Amniotic stem cell (primary cell): ENCODE measurements at regions not wholly inside any gene's neighbourhood (a gene's known extent, or its start where the extent isn't known, plus 50 kb on each side); places are given as distances from the start of the nearest gene placed in this dataset.
"Not testable (repeated sequence)": the region's sequence is repeated elsewhere in the genome, so short reads cannot be mapped to it uniquely, and the experiment has no call there.

Experiments used
- DNase-seq: peaks from one replicate; lab custom pipeline; 2025; lab: John Stamatoyannopoulos, UW

DNA sequence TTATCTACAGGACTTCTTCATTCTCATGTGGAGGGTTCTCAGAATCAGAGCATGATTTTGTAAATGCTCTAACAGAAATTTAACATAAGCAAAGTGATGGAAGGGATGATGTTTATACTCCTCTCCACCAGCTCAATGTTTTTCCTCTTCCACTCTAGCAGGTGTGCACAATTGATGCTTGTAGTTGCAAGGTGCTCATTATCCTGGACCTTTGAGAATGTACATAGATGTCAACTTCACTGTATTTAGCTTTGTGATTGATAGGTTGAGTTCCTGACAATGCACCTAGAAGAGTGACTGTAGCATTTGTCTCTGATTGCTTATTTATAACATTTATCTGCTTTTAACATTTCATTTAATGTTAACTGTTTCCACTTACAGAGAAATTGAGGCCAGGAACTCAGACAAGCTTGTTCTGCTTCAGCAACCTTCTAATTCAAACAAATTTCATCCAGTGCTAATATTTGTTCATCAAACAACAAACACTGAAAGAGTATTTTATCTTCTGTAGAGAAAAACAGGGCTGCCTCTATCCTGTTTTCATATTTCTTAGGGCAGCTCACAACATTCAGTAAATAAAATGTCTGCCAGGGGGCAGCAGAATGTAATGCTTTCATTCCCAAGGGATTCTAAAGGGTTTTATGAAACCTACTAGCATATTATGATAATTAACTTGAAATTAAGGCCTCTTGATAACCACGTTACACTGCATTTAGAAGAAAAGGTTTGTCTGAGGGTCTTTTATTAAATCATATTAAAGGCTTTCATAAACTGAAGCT, 127.9 kb upstream of the NOL4 start:
- DNase-seq: no peak

- no peak for DNase-seq
These were observed 129.6 kb upstream of the NOL4 start for GRCh38 chr18:34354351-34354750.

DNA sequence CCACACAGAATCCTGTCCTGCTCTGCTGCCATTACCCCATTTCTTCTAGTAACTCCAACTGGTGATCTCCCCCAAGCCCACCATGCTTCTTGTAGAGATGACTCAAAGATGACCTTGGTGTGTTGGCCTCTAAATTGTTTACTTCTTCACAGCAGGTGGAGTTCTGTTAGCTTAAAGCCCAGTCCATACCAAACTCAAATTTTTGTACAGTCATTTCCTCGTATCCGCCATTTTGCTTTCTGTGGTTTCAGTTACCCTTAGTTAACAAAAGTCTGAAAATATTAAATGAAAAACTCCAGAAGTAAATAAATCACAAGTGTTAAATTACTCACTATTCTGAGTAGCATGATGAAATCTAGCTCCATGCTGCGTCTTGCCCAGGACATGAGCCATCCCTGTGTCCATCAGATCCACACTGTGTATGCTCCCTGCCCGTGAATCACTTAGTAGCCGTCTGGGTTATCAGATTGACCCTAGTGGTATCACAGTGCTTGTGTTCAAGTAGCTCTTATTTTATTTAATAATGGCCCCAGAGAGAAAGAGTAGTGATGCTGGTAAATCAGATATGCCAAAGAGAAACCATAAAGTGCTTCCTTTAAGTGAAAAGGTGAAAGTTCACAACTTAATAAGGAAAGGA, 133.3 kb upstream of the NOL4 start:
- no peak for DNase-seq

- no peak for DNase-seq
These were observed 134.2 kb upstream of the NOL4 start for GRCh38 chr18:34358923-34359322.

DNA sequence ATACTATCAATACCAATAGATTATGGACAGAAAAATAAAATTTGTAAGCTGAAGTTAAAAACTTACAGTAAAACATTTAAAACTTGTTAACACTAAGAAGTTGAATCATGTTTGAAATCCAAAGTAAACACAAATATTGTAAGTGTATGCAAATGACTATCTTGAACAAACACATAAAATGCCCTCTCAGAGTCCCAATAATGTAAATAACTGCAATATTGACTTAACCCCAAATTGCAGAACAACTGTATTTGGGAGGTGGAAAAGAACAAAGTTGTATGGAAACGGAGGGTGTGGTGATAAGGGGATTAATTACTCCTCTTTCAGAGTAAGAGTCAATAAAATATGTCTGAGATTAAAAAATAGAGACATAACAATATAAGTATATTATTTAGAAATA, 140.0 kb upstream of the NOL4 start:
- no peak for DNase-seq

DNA sequence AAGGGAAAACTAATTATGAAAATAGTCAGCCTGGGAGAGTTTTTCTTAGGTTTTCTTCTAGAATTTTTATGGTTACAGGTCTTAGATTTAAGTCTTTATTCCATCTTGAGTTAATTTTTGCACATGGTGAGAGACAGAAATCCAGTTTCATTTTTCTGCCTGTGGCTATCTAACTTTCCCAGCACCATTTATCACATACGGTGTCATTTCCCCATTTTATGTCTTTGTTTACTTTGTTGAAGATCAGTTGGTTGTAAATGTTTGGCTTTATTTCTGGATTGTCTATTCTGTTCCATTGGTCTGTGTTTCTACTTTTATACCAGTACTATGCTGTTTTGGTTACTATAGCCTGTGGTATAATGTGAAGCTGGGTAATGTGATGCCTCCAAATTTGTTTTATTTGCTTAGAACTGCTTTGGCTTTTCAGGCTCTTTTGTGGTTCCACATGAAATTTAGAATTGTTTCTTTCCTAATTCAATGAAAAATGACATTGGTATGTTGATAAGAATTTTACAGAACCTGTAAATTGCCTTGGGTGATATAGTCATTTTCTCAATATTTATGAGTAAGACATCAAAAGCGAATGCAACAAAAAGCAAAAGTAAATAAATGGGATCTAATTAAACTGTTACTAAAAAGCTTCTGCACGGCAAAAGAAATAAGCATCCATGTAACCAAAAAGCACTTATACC, 146.1 kb upstream of the NOL4 start:
- DNase-seq: no peak

- DNase-seq: no peak
These were observed 155.6 kb upstream of the NOL4 start for GRCh38 chr18:34380326-34380725.

- DNase-seq: no peak
These were observed 160.6 kb upstream of the NOL4 start for GRCh38 chr18:34385311-34385710.

DNA sequence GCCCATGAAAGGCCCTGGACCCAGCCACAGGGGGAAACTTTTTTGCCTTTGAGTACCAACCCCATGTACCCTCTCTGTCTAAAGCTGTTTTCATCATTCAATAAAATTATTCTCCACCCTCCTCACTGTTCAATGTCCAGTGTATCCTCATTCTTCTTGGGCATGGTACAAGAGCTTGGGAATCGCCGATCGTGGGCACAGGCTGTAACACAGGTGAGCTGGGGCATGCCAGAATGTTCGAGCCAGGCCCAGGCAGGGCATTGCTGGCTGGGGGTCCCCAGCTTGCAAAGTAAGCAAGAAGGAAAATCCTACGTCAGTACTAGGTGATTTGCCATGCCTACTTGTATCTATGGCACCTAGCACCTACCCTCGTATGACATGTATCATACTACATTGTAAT, 162.1 kb upstream of the NOL4 start:
- no peak for DNase-seq

DNA sequence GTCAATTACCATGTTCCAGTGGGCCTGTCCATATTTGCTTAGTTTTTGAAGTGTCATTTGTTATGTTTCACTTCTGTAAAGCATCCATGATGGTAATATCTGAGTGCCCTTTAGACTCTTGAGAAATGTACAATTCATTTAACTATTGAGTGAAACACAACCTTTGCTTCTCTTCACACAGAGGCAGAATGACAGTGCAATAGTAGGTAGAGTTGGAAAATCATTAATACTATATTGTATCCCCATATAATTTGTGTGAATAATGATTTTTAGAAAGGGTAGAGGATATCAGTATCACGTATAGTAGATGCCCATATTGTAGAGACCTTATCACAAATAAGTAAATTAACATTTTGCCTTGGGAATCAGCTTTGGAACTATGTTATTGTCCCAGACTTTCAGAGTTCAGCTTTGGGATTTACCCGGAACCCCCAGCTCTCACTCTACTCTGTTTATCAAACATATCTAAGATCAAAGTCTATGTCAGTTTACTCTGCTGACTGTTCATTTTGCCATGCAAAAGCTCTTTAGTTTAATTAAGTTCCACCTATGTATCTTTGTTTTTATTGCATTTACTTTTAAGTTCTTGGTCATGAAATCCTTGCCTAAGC, 172.7 kb upstream of the NOL4 start:
- DNase-seq: no peak

- DNase-seq: no peak
These were observed 175.2 kb upstream of the NOL4 start for GRCh38 chr18:34399892-34400291.

- DNase-seq: no peak
These were observed 176.1 kb upstream of the NOL4 start for GRCh38 chr18:34400834-34401233.

GRCh38 chr18:34401775-34402174, 177.1 kb upstream of the NOL4 start:
- DNase-seq: no peak

GRCh38 chr18:34407471-34407870, 182.8 kb upstream of the NOL4 start:
- DNase-seq: not testable (repeated sequence)

- DNase-seq: no peak
These were observed 187.2 kb upstream of the NOL4 start for GRCh38 chr18:34411952-34412351.

DNA sequence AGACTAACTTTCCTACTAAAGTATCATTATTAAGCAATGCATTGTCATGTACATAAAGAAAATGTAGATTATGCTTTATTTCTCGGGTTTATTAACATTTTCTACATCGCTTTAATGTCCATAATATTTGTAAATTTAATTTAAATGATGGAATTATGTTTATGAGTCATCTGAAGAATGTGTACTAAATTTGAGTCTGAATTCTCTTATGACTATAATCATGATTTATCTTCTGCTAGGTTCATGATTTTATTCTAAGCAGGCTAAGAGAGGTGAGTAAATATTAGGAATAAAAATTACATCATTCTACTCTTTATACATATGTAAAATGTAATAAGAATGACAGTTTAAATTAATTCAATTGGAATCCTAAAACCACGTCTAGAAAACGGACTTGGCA, 206.3 kb upstream of the NOL4 start:
- no peak for DNase-seq

GRCh38 chr18:34444622-34445021, 219.9 kb upstream of the NOL4 start:
- no peak for DNase-seq

- DNase-seq: no peak
These were observed 223.9 kb upstream of the NOL4 start for GRCh38 chr18:34448662-34449061.

DNA sequence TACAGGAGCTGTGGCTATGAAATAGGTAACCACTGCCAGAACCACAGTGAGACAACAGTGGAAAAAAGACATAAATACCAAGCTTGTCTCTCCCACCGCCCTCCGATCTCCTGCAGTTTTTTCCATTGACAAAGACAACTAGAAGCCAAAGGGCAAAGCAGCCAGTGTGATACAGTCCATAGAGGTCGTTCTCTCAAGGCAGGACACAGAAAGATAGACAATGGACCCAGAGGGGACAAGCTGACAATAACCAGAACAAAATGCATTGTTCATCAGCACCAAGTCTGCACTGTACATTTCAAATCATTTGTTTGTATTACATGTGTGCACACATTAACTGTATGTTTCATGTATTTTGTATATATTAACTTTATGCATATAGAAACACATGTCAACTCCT, 233.0 kb upstream of the NOL4 start:
- no peak for DNase-seq

DNA sequence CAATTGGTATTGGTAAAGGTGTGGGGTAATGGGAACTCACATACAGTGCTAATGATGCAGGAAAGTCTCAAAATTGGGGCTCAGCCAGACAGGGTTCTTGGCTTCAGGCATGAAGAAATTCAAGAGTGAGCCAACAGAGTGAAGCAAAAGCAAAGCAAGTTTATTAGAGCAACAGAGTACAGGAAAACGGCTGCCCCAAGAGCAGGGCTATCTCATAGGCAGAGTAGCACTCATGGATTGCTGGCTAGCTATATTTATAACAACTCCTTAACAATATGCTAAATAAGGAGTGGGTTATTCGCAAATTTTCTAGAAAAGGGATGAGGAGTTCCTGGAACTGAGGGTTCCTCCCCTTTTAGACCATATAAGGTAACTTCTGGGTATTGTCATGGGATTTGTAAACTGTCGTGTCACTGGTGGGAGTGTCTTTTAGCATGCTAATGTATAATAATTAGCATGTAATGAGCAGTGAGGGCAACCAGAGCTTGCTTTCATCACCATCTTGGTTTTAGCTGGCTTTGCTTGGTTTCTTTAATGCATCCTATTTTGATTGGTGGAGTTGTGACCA, 233.8 kb upstream of the NOL4 start:
- DNase-seq: no peak

GRCh38 chr18:34461266-34461665, 236.6 kb upstream of the NOL4 start:
- no peak for DNase-seq

DNA sequence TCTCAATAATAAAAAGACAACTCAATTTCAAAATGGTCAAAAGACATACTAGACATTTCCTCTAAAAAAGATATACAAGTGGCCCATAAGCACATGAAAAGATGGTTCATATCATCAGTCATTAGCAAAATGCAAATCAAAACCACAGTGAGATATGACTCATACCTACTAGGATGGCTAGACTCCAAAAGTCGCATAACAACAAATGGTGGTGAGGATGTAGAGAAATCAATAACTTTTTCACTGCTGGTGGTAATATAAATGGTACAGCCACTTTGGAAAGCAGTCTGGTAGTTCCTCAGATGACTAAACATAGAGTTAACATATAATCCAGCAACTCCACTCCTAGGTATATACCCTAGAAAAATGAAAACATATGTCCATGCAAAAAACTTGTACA, 242.3 kb upstream of the NOL4 start:
- DNase-seq: no peak
